ENCODE measurements at regions not wholly inside any gene's neighbourhood (a gene's known extent, or its start where the extent isn't known, plus 50 kb on each side); places are given as distances from the start of the nearest gene placed in this dataset.
"Not testable (repeated sequence)": the region's sequence is repeated elsewhere in the genome, so short reads cannot be mapped to it uniquely, and the experiment has no call there.

DNA sequence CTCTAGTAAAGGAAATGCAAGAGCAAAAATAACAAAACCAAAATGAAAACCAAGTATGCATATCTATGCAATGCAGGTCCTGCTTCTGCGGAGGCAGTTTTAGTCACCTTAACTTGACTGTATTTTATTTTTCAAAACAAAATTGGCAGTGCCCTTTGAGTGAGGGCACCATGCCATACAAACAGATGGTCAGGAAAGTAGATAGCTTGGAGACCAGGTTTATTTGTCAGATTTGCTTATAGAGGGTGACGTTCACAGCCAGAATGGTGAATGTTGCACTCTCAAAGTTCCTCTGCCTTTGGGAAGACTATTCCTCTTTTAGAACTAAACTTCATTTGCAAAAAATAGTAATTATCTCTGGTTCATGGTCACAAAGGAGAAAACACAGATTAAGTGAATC lies 801.9 kb downstream of the ANKRD7 start:
- Histone ChIP-seq H3K9me3 (ENCODE audit: insufficient read depth, low read depth, low read length) (peaks cover 3% of the 10 kb centered on the region), H3K36me3 (ENCODE audit: insufficient read depth, low read length) (no peaks in the 10 kb centered on the region), H3K79me2 (ENCODE audit: insufficient read depth, low read length) (no peaks in the 10 kb centered on the region), H3K4me2 (ENCODE audit: low read length) (no peak overlapping the region), H3K9ac (ENCODE audit: low read length) (no peak overlapping the region), H3K4me3 (ENCODE audit: insufficient read depth, low read depth, low read length) (no peak overlapping the region), H3K27me3 (ENCODE audit: insufficient read depth, low read length) (no peaks in the 10 kb centered on the region), H3K27ac (ENCODE audit: low read depth, low read length) (no peak overlapping the region), H4K20me1 (ENCODE audit: insufficient read depth, low read length) (no peaks in the 10 kb centered on the region), H3K4me1 (ENCODE audit: insufficient read depth, low read length) (no peaks in the 10 kb centered on the region), H2AFZ (ENCODE audit: low read depth, low read length) (no peak overlapping the region)
- no peak for FAIRE-seq
- Mint-ChIP-seq H3K27ac (ENCODE audit: unreplicated experiment) (no peak overlapping the region), H3K4me3 (ENCODE audit: unreplicated experiment) (no peak overlapping the region), H3K4me1 (ENCODE audit: low read depth, unreplicated experiment) (no peaks in the 10 kb centered on the region), H3K27me3 (ENCODE audit: low read depth, unreplicated experiment) (no peaks in the 10 kb centered on the region), H3K36me3 (ENCODE audit: low read depth, unreplicated experiment) (no peaks in the 10 kb centered on the region), H3K9me3 (ENCODE audit: unreplicated experiment) (peaks cover 3% of the 10 kb centered on the region)
- DNase-seq (ENCODE audit: low read depth) = no peak
- no peak for TF ChIP-seq EZH2 (IDR thresholded peaks at IDR 0.05; ENCODE audit: insufficient read depth, low read length)
- TF ChIP-seq, protein P1, sequence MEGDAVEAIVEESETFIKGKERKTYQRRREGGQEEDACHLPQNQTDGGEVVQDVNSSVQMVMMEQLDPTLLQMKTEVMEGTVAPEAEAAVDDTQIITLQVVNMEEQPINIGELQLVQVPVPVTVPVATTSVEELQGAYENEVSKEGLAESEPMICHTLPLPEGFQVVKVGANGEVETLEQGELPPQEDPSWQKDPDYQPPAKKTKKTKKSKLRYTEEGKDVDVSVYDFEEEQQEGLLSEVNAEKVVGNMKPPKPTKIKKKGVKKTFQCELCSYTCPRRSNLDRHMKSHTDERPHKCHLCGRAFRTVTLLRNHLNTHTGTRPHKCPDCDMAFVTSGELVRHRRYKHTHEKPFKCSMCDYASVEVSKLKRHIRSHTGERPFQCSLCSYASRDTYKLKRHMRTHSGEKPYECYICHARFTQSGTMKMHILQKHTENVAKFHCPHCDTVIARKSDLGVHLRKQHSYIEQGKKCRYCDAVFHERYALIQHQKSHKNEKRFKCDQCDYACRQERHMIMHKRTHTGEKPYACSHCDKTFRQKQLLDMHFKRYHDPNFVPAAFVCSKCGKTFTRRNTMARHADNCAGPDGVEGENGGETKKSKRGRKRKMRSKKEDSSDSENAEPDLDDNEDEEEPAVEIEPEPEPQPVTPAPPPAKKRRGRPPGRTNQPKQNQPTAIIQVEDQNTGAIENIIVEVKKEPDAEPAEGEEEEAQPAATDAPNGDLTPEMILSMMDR (IDR thresholded peaks at IDR 0.05; ENCODE audit: insufficient read depth, low read depth, low read length) = no peak

DNA sequence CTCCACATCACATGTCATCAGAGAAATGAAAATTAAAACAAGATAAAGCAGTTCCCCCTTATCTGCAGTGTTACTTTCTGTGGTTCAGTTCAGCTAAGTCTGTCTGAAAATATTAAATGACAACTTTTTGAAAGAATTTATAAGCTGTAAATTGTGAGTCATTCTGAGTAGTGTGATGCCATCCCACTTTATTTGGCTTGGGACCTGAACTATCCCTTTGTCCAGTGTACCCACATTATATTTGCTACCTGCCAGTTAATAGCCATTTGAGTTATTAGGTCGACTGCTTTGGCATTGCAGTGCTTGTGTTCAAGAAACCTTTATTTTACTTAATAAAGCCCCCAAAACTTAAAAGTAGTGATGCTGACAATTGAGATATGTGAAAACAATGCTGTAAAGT lies 804.2 kb downstream of the ANKRD7 start:
- Histone ChIP-seq H3K27me3 (ENCODE audit: insufficient read depth, low read length) (no peaks in the 10 kb centered on the region), H3K36me3 (ENCODE audit: insufficient read depth, low read length) (no peaks in the 10 kb centered on the region), H3K4me3 (ENCODE audit: insufficient read depth, low read depth, low read length) (no peak overlapping the region), H3K4me2 (ENCODE audit: low read length) (no peak overlapping the region), H3K79me2 (ENCODE audit: insufficient read depth, low read length) (no peaks in the 10 kb centered on the region), H3K27ac (ENCODE audit: low read depth, low read length) (no peak overlapping the region), H2AFZ (ENCODE audit: low read depth, low read length) (no peak overlapping the region), H3K9me3 (ENCODE audit: insufficient read depth, low read depth, low read length) (no peaks in the 10 kb centered on the region), H4K20me1 (ENCODE audit: insufficient read depth, low read length) (no peaks in the 10 kb centered on the region), H3K9ac (ENCODE audit: low read length) (no peak overlapping the region), H3K4me1 (ENCODE audit: insufficient read depth, low read length) (no peaks in the 10 kb centered on the region)
- H3K4me1 Mint-ChIP-seq (ENCODE audit: low read depth, unreplicated experiment) = no peaks in the 10 kb centered on the region
- H3K4me3 Mint-ChIP-seq (ENCODE audit: unreplicated experiment) = no peak overlapping the region
- no peaks in the 10 kb centered on the region for H3K27me3 Mint-ChIP-seq (ENCODE audit: low read depth, unreplicated experiment)
- TF ChIP-seq, protein P1 (IDR thresholded peaks at IDR 0.05; ENCODE audit: insufficient read depth, low read depth, low read length) = no peak
- no peak for TF ChIP-seq EZH2 (IDR thresholded peaks at IDR 0.05; ENCODE audit: insufficient read depth, low read length)
- H3K27ac Mint-ChIP-seq (ENCODE audit: unreplicated experiment) = no peak overlapping the region
- no peak for DNase-seq (ENCODE audit: low read depth)
- H3K36me3 Mint-ChIP-seq (ENCODE audit: low read depth, unreplicated experiment) = no peaks in the 10 kb centered on the region
- H3K9me3 Mint-ChIP-seq (ENCODE audit: unreplicated experiment) = no peaks in the 10 kb centered on the region
- no peak for FAIRE-seq

DNA sequence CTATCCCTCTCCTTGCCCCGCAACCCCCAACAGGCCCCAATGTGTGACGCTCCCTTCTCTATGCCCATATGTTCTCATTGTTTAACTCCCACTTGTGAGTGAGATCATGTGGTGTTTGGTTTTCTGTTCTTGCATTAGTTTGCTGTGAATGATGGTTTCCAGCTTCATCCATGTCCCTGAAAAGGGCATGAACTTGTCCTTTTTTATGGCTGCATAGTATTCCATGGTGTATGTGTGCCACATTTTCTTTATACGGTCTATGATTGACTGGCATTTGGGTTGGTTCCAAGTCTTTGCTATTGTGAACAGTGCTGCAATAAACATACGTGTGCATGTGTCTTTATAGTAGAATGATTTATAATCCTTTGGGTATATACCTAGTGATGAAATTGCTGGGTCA lies 807.6 kb downstream of the ANKRD7 start:
- H3K36me3 ChIP-seq (ENCODE audit: insufficient read depth, low read length); H3K4me1 Mint-ChIP-seq (ENCODE audit: low read depth, unreplicated experiment); H3K27me3 Mint-ChIP-seq (ENCODE audit: low read depth, unreplicated experiment); H3K9me3 Mint-ChIP-seq (ENCODE audit: unreplicated experiment); FAIRE-seq; H3K4me3 ChIP-seq (ENCODE audit: insufficient read depth, low read depth, low read length); H4K20me1 ChIP-seq (ENCODE audit: insufficient read depth, low read length); H3K27ac ChIP-seq (ENCODE audit: low read depth, low read length); H3K27me3 ChIP-seq (ENCODE audit: insufficient read depth, low read length); H2AFZ ChIP-seq (ENCODE audit: low read depth, low read length); H3K4me3 Mint-ChIP-seq (ENCODE audit: unreplicated experiment); H3K4me1 ChIP-seq (ENCODE audit: insufficient read depth, low read length); DNase-seq (ENCODE audit: low read depth); H3K27ac Mint-ChIP-seq (ENCODE audit: unreplicated experiment); H3K36me3 Mint-ChIP-seq (ENCODE audit: low read depth, unreplicated experiment); H3K9ac ChIP-seq (ENCODE audit: low read length); H3K9me3 ChIP-seq (ENCODE audit: insufficient read depth, low read depth, low read length); H3K4me2 ChIP-seq (ENCODE audit: low read length); H3K79me2 ChIP-seq (ENCODE audit: insufficient read depth, low read length): not testable (repeated sequence)

Measured in astrocyte (in vitro differentiated cells and primary cell).